Right ventricle myocardium inferior (tissue), 1 donor: ENCODE measurements at regions not wholly inside any gene's neighbourhood (a gene's known extent, or its start where the extent isn't known, plus 50 kb on each side); places are given as distances from the start of the nearest gene placed in this dataset.

ENCODE experiments used
- ATAC-seq: fragments of 200-7000 bp; cut with Tn5 transposase; one replicate; pipeline ENCODE4 v1.9.1; 2020; ENCODE audit warnings: mild to moderate bottlenecking, moderate library complexity
- DNase-seq: peaks from one replicate; pipeline ENCODE4 v3.0.0; 2021; ENCODE audit errors: missing footprints
- intact Hi-C: fragments of 100-400 bp; cut with DNase I; formaldehyde crosslinking; loops from one replicate; pipeline ENCODE4 v1.11.0; 2022
- donor health status: DM: no; HTN: yes; CAD: no; lungs with severe emphysema.

DNA sequence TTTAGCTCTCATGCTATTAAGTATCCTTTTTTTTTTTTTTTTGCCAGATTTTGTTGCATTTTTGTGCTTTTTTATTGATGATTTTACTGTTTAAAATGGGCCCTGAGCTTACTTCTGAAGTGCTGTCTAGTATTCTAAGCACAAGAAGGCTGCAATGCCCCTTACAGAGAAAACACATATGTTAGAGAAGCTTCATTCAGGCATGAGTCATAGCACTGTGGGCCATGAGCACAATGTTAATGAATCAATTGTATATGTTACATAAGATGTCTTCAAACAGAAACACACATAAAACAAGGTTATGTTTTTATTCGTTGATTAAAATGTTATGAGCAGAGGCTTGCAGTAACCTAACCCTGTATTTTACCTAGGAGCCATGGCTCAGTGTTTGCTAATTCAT lies 117.8 kb upstream of the C11orf87 start:
- intact Hi-C loops: no loop called here
- ATAC-seq: no peak
- DNase-seq: no peak

GRCh38 chr11:109305009-109305408 lies 117.0 kb upstream of the C11orf87 start:
- intact Hi-C loops: no loop called here
- DNase-seq: no peak
- ATAC-seq: no peak

GRCh38 chr11:109306322-109306721 lies 115.7 kb upstream of the C11orf87 start:
- no peak for ATAC-seq

DNA sequence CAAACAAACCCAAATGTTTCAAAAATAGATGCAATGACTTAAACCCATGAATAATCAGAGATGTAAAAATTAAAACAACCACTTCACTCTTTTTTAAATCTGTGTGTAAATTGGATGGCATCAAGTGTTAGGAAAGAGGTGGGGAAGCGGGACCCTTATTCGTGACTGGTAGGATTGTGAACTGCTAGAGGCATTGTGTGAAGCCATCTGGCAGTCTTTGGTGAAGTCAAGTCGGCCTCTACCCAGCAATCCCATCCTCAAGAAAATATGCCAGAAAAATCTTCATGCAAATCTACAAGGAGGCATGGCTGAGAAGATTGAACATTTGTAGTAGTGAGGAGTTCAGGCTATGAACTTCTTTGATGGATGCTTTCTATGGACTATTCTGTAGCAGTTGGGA lies 114.6 kb upstream of the C11orf87 start:
- DNase-seq (no peak), ATAC-seq (no peak)
- intact Hi-C loops: no loop called here

More at GRCh38 chr11:109306322-109306721, 115.7 kb upstream of the C11orf87 start:
- no peak for DNase-seq
- intact Hi-C loops: no loop called here

GRCh38 chr11:109308551-109308950 lies 113.4 kb upstream of the C11orf87 start:
- no peak for ATAC-seq
- DNase-seq: no peak
- intact Hi-C loops: no loop called here

DNA sequence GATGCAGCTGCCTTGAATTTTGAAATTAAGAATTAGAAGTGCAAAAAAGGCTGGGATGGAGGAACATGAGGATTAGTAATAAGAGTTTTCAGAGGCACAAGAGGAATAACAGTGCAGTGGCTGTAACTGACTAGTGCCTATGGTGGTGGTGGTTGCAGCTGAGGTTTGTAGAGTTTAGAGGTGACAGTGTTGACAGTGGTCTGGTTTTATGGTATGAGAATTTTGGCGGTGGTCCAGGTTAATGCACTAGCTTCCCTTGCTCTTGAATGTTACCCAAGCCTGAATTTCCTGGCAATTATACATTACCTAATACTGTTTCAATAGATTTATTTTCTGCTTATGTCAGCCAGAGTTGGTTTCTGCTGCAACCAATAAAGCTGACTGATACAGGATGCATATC lies 112.8 kb upstream of the C11orf87 start:
- DNase-seq (no peak), ATAC-seq (no peak)
- intact Hi-C loops: no loop called here

DNA sequence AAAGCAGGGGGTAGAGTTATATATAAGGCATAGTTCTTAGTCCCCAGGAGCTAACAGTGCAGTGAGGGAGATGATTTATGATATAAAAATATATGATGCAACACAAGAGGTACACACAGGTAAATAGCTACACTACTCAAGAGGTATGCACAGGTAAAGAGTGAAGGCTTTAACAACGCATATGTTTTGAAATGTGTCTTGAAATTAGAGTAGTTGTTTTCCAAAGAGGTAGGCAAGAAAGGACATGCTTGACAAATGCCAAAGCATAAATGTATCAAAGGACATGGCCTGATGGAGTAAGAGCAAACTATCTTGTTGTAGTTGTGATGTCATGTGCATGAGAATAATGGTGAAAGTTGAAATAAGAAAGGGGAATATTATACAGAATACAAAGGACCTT lies 104.3 kb upstream of the C11orf87 start:
- ATAC-seq (no peak), DNase-seq (no peak)
- intact Hi-C loops: no loop called here

DNA sequence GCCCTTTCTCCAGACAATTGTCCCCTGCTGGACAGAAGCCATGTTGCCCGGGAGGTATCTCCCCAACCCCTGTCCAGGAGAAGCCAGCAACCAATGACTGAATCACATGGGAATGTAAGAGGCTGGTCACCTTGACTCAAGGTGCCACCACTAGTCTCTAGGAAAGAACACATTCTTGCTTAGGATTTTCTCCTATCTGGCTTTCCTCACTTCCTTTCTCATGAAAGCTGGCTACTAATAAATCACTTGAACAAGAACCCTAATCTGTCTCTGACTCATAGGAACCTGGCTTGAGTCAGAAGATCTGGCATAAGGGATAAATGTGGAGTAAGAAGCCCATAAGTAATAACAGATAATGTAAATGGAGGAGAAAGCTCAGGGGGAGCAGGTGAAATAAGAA lies 101.4 kb upstream of the C11orf87 start:
- DNase-seq (no peak), ATAC-seq (no peak)
- intact Hi-C loops: no loop called here

DNA sequence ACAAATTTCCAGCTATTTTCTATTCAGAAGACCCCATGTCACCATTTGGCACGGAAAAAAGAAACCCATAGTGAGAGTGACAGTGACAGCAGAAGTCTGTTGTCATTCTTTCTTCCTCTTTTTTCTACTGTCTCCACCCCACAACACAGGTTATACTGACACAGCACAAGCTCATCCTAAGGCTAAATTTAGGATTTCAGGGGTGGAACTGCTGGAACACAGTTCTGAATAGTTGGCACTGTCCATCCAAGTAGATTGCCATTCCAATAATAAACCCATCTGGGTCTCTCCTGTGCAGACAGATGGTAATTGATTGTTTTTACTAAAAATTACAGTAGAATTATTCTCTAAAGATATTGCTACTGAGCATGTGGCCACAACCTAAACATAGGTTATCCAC lies 95.2 kb upstream of the C11orf87 start:
- intact Hi-C loops: no loop called here
- ATAC-seq (no peak), DNase-seq (no peak)

DNA sequence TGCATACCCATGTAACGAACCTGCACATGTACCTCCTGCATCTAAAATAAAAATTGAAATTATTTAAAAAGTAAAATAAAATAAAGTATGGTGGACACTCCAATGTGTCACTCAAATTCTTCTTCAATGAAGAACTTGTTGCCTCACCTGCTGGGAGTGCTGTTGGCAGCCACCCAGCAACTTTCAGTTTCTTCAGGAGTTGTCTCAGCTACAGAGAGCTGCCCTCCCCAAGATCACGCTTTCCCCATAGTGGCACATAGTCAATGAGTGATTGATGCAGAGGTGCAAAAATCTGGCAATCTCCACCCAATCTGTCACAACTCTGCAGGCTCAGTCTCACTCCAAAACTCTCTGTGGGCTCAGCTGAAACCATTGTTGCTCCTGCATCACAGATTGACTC lies 92.3 kb upstream of the C11orf87 start:
- DNase-seq (no peak), ATAC-seq (no peak)
- intact Hi-C loops: no loop called here

- ATAC-seq (no peak), DNase-seq (no peak)
- intact Hi-C loops: no loop called here
Observed at GRCh38 chr11:109338131-109338530, 83.9 kb upstream of the C11orf87 start.

DNA sequence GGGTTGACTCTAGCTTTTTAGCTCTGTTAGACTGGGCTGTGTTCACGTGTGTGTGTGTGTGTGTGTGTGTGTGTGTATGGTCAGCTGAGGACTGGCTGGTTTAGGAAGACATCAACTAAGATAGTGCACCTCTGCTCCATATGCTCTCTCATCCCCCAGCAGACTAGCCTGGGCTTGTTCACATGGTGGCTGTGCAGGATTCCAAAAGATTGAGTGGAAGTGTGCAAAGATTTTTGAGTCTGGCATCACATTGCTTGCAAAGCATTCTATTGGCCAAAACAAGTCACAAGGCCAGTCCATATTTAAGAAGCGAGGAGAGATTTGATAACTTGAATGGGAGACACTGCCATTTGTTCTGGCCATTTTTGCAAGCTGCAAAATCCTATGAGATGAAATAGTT lies 79.7 kb upstream of the C11orf87 start:
- DNase-seq (no peak), ATAC-seq (no peak)
- intact Hi-C loops: no loop called here

DNA sequence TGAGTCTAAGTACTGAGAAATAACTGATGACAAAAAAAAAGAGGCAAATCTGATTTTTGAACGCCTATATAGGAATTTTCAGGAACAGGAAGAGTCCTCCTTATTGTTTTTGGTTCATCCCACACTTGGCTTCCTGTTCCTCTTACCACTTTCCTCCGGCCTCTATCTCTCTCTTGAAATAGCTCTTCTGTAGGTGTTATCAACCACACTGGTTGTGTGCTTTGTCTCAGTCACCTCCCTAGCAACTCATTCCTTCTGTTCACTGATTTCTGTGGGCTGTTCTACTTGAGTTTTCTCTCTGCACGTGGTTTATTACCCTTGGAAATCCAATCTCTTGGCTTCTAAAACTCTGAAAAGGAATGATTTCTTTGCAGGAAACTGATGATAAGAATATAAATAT lies 78.7 kb upstream of the C11orf87 start:
- intact Hi-C loops: loop anchor here (1.0 kb wide), 1 partner anchor 42 kb away; no protein-coding TSS in a partner anchor
- ATAC-seq (no peak), DNase-seq (no peak)

DNA sequence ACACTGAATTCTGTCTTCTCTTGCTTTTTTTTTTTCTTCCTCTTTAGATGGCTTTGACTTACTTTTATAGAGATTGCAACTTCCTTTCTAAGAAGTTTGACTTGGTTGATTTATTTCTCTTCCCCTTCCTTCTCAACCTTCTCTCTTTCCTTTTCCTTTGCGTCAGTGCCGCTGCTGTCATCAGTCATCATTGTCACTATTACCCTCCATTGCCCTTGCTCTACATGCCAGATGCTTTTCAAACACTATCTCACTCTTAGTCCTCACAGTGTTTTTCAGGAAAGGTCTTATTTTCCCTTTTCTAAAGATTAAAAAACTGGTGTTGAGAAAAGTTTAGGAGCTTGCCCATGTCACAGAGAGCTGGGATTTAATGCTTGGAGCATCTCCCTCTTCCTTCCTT lies 74.7 kb upstream of the C11orf87 start:
- DNase-seq (no peak), ATAC-seq (no peak)
- intact Hi-C loops: no loop called here

DNA sequence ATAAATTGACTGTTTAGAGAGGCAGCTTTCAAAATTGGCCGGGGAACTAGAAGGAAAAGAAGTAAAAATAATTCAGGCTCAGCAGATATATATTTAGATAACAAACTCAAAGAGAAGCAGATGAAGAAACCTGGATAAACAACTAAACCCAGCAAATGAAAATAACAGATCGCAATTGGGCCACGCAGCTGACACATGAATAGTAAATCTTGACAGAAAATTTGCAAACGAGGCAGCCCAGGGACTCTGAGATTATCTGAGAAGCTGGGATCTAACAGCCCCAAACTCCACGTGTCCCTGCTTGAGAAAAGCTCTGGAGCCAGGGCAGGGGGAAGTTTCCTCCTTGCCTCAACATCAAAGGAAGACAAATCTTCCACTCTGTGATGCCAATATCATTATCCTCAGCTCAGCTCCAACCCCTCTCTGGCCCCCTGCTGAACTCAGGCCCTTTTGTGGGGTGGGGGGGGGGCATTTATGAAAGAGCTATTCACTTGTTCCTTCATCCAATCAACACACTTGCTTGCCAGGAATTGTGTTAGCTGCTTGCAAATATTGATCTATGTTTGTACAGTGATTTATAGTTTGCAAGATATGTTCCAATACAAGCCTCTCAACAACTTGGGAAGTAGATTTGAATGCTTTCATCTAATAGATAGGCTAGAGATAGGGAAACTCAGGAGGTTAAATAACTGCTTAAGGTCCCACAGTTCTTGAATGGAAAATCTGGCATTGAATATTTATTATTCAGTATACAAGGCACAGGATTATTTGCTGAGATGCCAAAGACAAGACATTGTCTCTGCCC lies 72.5 kb upstream of the C11orf87 start:
- intact Hi-C loops: no loop called here
- DNase-seq (no peak), ATAC-seq (no peak)

DNA sequence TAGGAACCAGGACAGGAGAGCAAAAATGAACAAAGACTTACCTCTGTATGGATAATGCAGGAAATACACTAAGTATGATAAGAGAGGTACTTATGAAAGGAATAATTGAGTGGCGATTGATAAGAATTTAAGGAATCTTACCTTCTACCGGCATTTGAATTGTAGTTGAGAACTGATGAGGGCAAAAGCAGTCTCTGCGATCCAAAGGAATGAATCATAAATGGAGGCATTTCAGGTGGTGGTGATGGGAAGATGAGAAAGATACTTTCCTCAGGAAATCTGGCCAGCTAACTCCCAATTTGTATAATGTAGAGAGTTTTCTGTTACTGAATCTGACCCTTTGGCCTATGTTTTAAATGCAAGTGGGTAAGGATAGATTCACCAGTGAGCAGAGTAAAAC lies 71.9 kb upstream of the C11orf87 start:
- intact Hi-C loops: no loop called here
- ATAC-seq: no peak
- DNase-seq: no peak

DNA sequence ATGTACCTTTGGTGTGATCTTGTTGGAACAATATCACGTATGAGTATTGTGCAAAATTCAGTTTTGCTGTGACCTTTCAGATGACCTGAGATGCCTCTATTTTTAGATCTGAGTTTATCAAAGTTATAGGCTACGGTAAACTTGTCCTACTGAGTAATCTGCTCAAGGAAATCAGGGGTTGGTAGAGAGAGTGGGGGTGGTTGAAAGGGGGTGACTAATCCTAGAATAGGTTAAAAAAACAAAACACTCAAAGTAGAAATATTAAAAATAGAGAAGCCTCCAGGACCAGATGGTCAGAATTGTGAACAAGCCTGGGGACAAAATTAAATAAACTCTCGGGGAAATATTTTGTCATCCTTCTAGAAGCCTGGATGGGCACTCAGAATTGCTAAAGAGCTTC lies 59.9 kb upstream of the C11orf87 start:
- DNase-seq: no peak
- ATAC-seq: no peak
- intact Hi-C loops: no loop called here

DNA sequence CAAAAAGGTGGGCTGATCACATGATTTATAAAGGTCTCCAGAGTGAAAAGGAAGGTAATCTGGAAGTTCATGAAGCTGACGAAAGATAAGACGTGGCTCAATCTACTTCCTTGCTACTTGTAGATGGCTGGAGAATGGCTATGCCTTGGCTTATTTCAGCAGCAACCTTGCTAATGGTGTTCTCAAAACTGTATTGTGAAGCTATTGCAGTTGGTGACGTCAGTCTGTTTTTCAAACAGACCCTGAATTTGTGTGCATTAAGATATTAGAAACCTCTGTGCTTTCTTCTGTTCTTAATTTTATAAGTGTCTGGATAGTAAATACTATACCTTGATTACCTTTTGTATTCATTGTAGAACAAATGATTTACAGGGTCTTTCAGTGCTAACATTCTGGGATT lies 58.3 kb upstream of the C11orf87 start:
- ATAC-seq (no peak), DNase-seq (no peak)
- intact Hi-C loops: no loop called here

- no peak for DNase-seq
- no peak for ATAC-seq
- intact Hi-C loops: no loop called here
Observed at GRCh38 chr11:109364851-109365250, 57.1 kb upstream of the C11orf87 start.

- ATAC-seq: no peak
Observed at GRCh38 chr11:109371444-109372176, 50.4 kb upstream of the C11orf87 start.

More at GRCh38 chr11:109371444-109372176, 50.4 kb upstream of the C11orf87 start:
- no peak for DNase-seq
- intact Hi-C loops: no loop called here
